Neural cell (in vitro differentiated cells): ENCODE measurements at regions not wholly inside any gene's neighbourhood (a gene's known extent, or its start where the extent isn't known, plus 50 kb on each side); places are given as distances from the start of the nearest gene placed in this dataset.
"Not testable (repeated sequence)": the region's sequence is repeated elsewhere in the genome, so short reads cannot be mapped to it uniquely, and the experiment has no call there.

ENCODE experiments used
- H2AFZ ChIP-seq: fragments of 200-600, 300-800 bp; sonication (generic), shearing (Covaris generic); 2 replicates; pipeline ENCODE4 v1.6.0; 2014; ENCODE audit warnings: low read depth, mild to moderate bottlenecking, antibody characterized with exemption, low read length, moderate library complexity
- H3F3A ChIP-seq: fragments of 200-600 bp; shearing (Covaris generic); 2 replicates; pipeline ENCODE4 v1.6.1; 2016; ENCODE audit warnings: mild to moderate bottlenecking, moderate library complexity, mixed read lengths, antibody characterized with exemption, low read length; ENCODE audit not compliant: insufficient read depth, poor library complexity, severe bottlenecking
- H3K27ac ChIP-seq: fragments of 200-600, 300-800 bp; sonication (generic), shearing (Covaris generic); 2 replicates; pipeline ENCODE4 v1.5.1; 2014; ENCODE audit warnings: mild to moderate bottlenecking, low read length, moderate library complexity
- H3K27me3 ChIP-seq: fragments of 300-800, 200-600 bp; sonication (generic), shearing (Covaris generic); 2 replicates; pipeline ENCODE4 v1.6.0; 2014; ENCODE audit warnings: mild to moderate bottlenecking, low read depth, low read length, moderate library complexity; ENCODE audit not compliant: insufficient read depth
- H3K36me3 ChIP-seq: fragments of 300-800, 200-600 bp; sonication (generic), shearing (Covaris generic); 2 replicates; pipeline ENCODE4 v1.5.1; 2014; ENCODE audit warnings: mild to moderate bottlenecking, antibody characterized with exemption, low read length, moderate library complexity; ENCODE audit not compliant: insufficient read depth
- H3K4me2 ChIP-seq: fragments of 300-800, 200-600 bp; sonication (generic), shearing (Covaris generic); 2 replicates; pipeline ENCODE4 v1.6.0; 2014; ENCODE audit warnings: mild to moderate bottlenecking, low read length
- H3K4me3 ChIP-seq: fragments of 300-800, 200-600 bp; sonication (generic), shearing (Covaris generic); 2 replicates; pipeline ENCODE4 v1.5.1; 2014; ENCODE audit warnings: mild to moderate bottlenecking, low read length, moderate library complexity
- H3K79me2 ChIP-seq: fragments of 200-600 bp; shearing (Covaris generic); replicated peaks from 2 replicates; pipeline ENCODE4 v1.6.0; 2014; ENCODE audit warnings: mild to moderate bottlenecking, low read length, moderate library complexity; ENCODE audit not compliant: insufficient read depth
- H3K9ac ChIP-seq: fragments of 300-800, 200-600 bp; sonication (generic), shearing (Covaris generic); 2 replicates; pipeline ENCODE4 v1.6.1; 2016; ENCODE audit warnings: mild to moderate bottlenecking, low read length, mixed read lengths
- H3K9me2 ChIP-seq: fragments of 200-600 bp; shearing (Covaris generic); 2 replicates; pipeline ENCODE4 v1.6.1; 2016; ENCODE audit warnings: mild to moderate bottlenecking, low read length, mixed read lengths; ENCODE audit not compliant: insufficient read depth
- H3K9me3 ChIP-seq: fragments of 200-600, 300-800 bp; sonication (generic), shearing (Covaris generic); 2 replicates; pipeline ENCODE4 v1.6.1; 2016; ENCODE audit warnings: mild to moderate bottlenecking, mixed run types, low read length, moderate library complexity, mixed read lengths
- H4K20me1 ChIP-seq: fragments of 200-600 bp; shearing (Covaris generic); 2 replicates; pipeline ENCODE4 v1.6.1; 2016; ENCODE audit warnings: mild to moderate bottlenecking, mixed run types; ENCODE audit not compliant: insufficient read depth
- CTCF ChIP-seq: fragments of 450-650 bp; IDR thresholded peaks from 2 replicates; pipeline ENCODE4 v1.5.1; 2014; ENCODE audit warnings: antibody characterized with exemption, mild to moderate bottlenecking, moderate library complexity; ENCODE audit not compliant: poor library complexity, severe bottlenecking
- EP300 ChIP-seq: fragments of 450-650 bp; conservative IDR thresholded peaks from 2 replicates; pipeline ENCODE4 v1.6.1; 2014; ENCODE audit warnings: antibody characterized with exemption, mild to moderate bottlenecking, moderate library complexity; ENCODE audit not compliant: poor library complexity, severe bottlenecking
- EZH2 ChIP-seq: fragments of 200-600, 300-800 bp; shearing (Covaris generic), sonication (generic); IDR thresholded peaks from 2 replicates; pipeline ENCODE4 v1.6.1; 2014; ENCODE audit warnings: antibody characterized with exemption, low read length, borderline replicate concordance, mild to moderate bottlenecking; ENCODE audit not compliant: insufficient read depth, poor library complexity, severe bottlenecking
- MXI1 ChIP-seq: fragments of 450-650 bp; conservative IDR thresholded peaks from 2 replicates; pipeline ENCODE4 v1.6.1; 2014; ENCODE audit warnings: antibody characterized with exemption, mild to moderate bottlenecking; ENCODE audit not compliant: poor library complexity, severe bottlenecking
- POLR2AphosphoS5 ChIP-seq: IDR thresholded peaks from 2 replicates; pipeline ENCODE4 v1.6.1; 2012
- RAD21 ChIP-seq: fragments of 450-650 bp; conservative IDR thresholded peaks from 2 replicates; pipeline ENCODE4 v1.6.1; 2014; ENCODE audit warnings: antibody characterized with exemption, mild to moderate bottlenecking, moderate library complexity
- REST ChIP-seq: IDR thresholded peaks from 2 replicates; pipeline ENCODE4 v1.6.1; 2012; ENCODE audit warnings: borderline replicate concordance
- SMC3 ChIP-seq: fragments of 450-650 bp; conservative IDR thresholded peaks from 2 replicates; pipeline ENCODE4 v1.6.1; 2014; ENCODE audit warnings: antibody characterized with exemption, mild to moderate bottlenecking, moderate library complexity; ENCODE audit not compliant: poor library complexity
- TAF1 ChIP-seq: IDR thresholded peaks from 2 replicates; pipeline ENCODE4 v1.6.1; 2012; ENCODE audit warnings: low read depth

GRCh38 chr9:12439267-12439666 lies 253.9 kb upstream of the TYRP1 start:
- Histone ChIP-seq H3K4me2 (no peak overlapping the region), H3K27me3 (no peaks in the 10 kb centered on the region), H3F3A (no peaks in the 10 kb centered on the region), H3K79me2 (no peaks in the 10 kb centered on the region), H3K9me2 (no peaks in the 10 kb centered on the region), H3K9me3 (no peaks in the 10 kb centered on the region), H3K4me3 (no peak overlapping the region), H3K36me3 (no peaks in the 10 kb centered on the region), H3K9ac (no peak overlapping the region), H2AFZ (no peak overlapping the region), H4K20me1 (no peaks in the 10 kb centered on the region), H3K27ac (no peak overlapping the region)
- no peak for TF ChIP-seq SMC3
- no peak for TF ChIP-seq POLR2AphosphoS5

- not testable (repeated sequence) for H3K4me2 ChIP-seq, H3K36me3 ChIP-seq
These were observed 252.1 kb upstream of the TYRP1 start for GRCh38 chr9:12441080-12441479.

GRCh38 chr9:12441506-12441905 lies 251.7 kb upstream of the TYRP1 start:
- H3K4me3 ChIP-seq, result no peak overlapping the region
- H3K9me2 ChIP-seq, result no peaks in the 10 kb centered on the region
- H3K27me3 ChIP-seq, result no peaks in the 10 kb centered on the region
- H3K36me3 ChIP-seq, result no peaks in the 10 kb centered on the region
- no peaks in the 10 kb centered on the region for H3F3A ChIP-seq
- no peak overlapping the region for H3K9ac ChIP-seq
- H3K9me3 ChIP-seq, result no peaks in the 10 kb centered on the region
- H3K27ac ChIP-seq, result no peak overlapping the region
- H3K79me2 ChIP-seq, result no peaks in the 10 kb centered on the region
- TF ChIP-seq TAF1 (no peak), POLR2AphosphoS5 (no peak), MXI1 (no peak), EP300 (no peak), CTCF (no peak), SMC3 (no peak), EZH2 (no peak), RAD21 (no peak), REST (no peak)
- H4K20me1 ChIP-seq, result no peaks in the 10 kb centered on the region
- H3K4me2 ChIP-seq, result no peak overlapping the region
- H2AFZ ChIP-seq, result no peak overlapping the region

More at GRCh38 chr9:12441080-12441479, 252.1 kb upstream of the TYRP1 start:
- H3K27ac ChIP-seq, H3K27me3 ChIP-seq, H2AFZ ChIP-seq, H3K79me2 ChIP-seq, H3K4me3 ChIP-seq, H3K9me3 ChIP-seq, H4K20me1 ChIP-seq, H3K9ac ChIP-seq, H3F3A ChIP-seq, H3K9me2 ChIP-seq: not testable (repeated sequence)
